DOHH2 (cell line): ENCODE measurements at regions not wholly inside any gene's neighbourhood (a gene's known extent, or its start where the extent isn't known, plus 50 kb on each side); places are given as distances from the start of the nearest gene placed in this dataset.

Experiments used
- H3F3A ChIP-seq: fragments of 200-600 bp; sonication (generic), shearing (Covaris generic); 2 replicates; pipeline ENCODE4 v1.6.0; 2016; ENCODE audit warnings: antibody characterized with exemption, mild to moderate bottlenecking; ENCODE audit not compliant: control insufficient read depth, insufficient read depth
- H3K27ac ChIP-seq: fragments of 200-600 bp; sonication (generic); 2 replicates; pipeline ENCODE4 v1.5.1; 2014; ENCODE audit warnings: low read depth, mild to moderate bottlenecking, low read length, moderate library complexity
- H3K27me3 ChIP-seq: fragments of 200-600 bp; sonication (generic); 2 replicates; pipeline ENCODE4 v1.6.1; 2014; ENCODE audit warnings: mild to moderate bottlenecking, low read length, mixed read lengths; ENCODE audit not compliant: control insufficient read depth
- H3K36me3 ChIP-seq: fragments of 200-600 bp; sonication (generic); 2 replicates; pipeline ENCODE4 v1.6.1; 2014; ENCODE audit warnings: mild to moderate bottlenecking, low read length, moderate library complexity, mixed read lengths; ENCODE audit not compliant: control insufficient read depth
- H3K4me1 ChIP-seq: fragments of 200-600 bp; sonication (generic); 2 replicates; pipeline ENCODE4 v1.6.1; 2014; ENCODE audit warnings: mild to moderate bottlenecking, low read length, mixed read lengths; ENCODE audit not compliant: control insufficient read depth
- H3K4me2 ChIP-seq: fragments of 200-600 bp; sonication (generic); 2 replicates; pipeline ENCODE4 v1.6.0; 2014; ENCODE audit warnings: mild to moderate bottlenecking, low read length, moderate library complexity
- H3K4me3 ChIP-seq: fragments of 200-600 bp; sonication (generic); 2 replicates; pipeline ENCODE4 v1.5.1; 2014; ENCODE audit warnings: mild to moderate bottlenecking, low read length, mixed read lengths
- H3K79me2 ChIP-seq: fragments of 200-600 bp; sonication (generic); 2 replicates; pipeline ENCODE4 v1.6.1; 2014; ENCODE audit warnings: mild to moderate bottlenecking, low read length, mixed read lengths; ENCODE audit not compliant: control insufficient read depth
- H3K9me2 ChIP-seq: fragments of 200-600 bp; sonication (generic); replicated peaks from 2 replicates; pipeline ENCODE4 v1.6.1; 2014; ENCODE audit warnings: mild to moderate bottlenecking, low read length, mixed read lengths; ENCODE audit not compliant: control insufficient read depth
- H3K9me3 ChIP-seq: fragments of 200-600 bp; sonication (generic); 2 replicates; pipeline ENCODE4 v1.6.1; 2014; ENCODE audit warnings: antibody characterized with exemption, low read length, mixed read lengths; ENCODE audit not compliant: control insufficient read depth, insufficient read depth
- H4K20me1 ChIP-seq: fragments of 200-600 bp; sonication (generic); 2 replicates; pipeline ENCODE4 v1.6.0; 2014; ENCODE audit warnings: low read depth, mild to moderate bottlenecking, antibody characterized with exemption, low read length, moderate library complexity; ENCODE audit not compliant: control insufficient read depth, insufficient read depth
- CTCF ChIP-seq: fragments of 200-600 bp; sonication (generic); IDR thresholded peaks from one replicate; pipeline ENCODE4 v1.5.1; 2014; ENCODE audit warnings: antibody characterized with exemption, mild to moderate bottlenecking, low read depth, low read length; ENCODE audit not compliant: poor library complexity, severe bottlenecking
- EZH2phosphoT487 ChIP-seq: fragments of 200-600 bp; sonication (generic); IDR thresholded peaks from 2 replicates; pipeline ENCODE4 v1.6.1; 2017; ENCODE audit warnings: borderline replicate concordance, mild to moderate bottlenecking, antibody characterized with exemption, low read length, moderate library complexity, mixed read lengths

- Histone ChIP-seq H3K4me3 (no peak overlapping the region), H3K79me2 (no peaks in the 10 kb centered on the region), H3K4me1 (no peaks in the 10 kb centered on the region), H3K27ac (no peak overlapping the region), H3K9me2 (no peaks in the 10 kb centered on the region), H3K4me2 (no peak overlapping the region), H3K9me3 (no peaks in the 10 kb centered on the region), H3K36me3 (no peaks in the 10 kb centered on the region), H3K27me3 (no peaks in the 10 kb centered on the region), H4K20me1 (no peaks in the 10 kb centered on the region), H3F3A (no peaks in the 10 kb centered on the region)
- no peak for TF ChIP-seq EZH2phosphoT487
- no peak for TF ChIP-seq CTCF
Measured at GRCh38 chr3:96750094-96750767, 64.2 kb upstream of the EPHA6 start.

- TF ChIP-seq CTCF (no peak), EZH2phosphoT487 (no peak)
- no peaks in the 10 kb centered on the region for H3K79me2 ChIP-seq
- no peaks in the 10 kb centered on the region for H3K9me3 ChIP-seq
- no peaks in the 10 kb centered on the region for H4K20me1 ChIP-seq
- no peaks in the 10 kb centered on the region for H3K27me3 ChIP-seq
- H3K9me2 ChIP-seq, result no peaks in the 10 kb centered on the region
- no peak overlapping the region for H3K4me3 ChIP-seq
- H3K4me2 ChIP-seq, result no peak overlapping the region
- H3K4me1 ChIP-seq, result no peaks in the 10 kb centered on the region
- H3K27ac ChIP-seq, result no peak overlapping the region
- no peaks in the 10 kb centered on the region for H3F3A ChIP-seq
- H3K36me3 ChIP-seq, result no peaks in the 10 kb centered on the region
Measured at GRCh38 chr3:96753124-96753523, 61.3 kb upstream of the EPHA6 start.

GRCh38 chr3:96754128-96754527 is 60.3 kb upstream of the EPHA6 start:
- Histone ChIP-seq H3K4me3 (no peak overlapping the region), H3K9me2 (no peaks in the 10 kb centered on the region), H3K27ac (no peak overlapping the region), H3K36me3 (no peaks in the 10 kb centered on the region), H3K4me2 (no peak overlapping the region), H3K4me1 (no peaks in the 10 kb centered on the region), H4K20me1 (no peaks in the 10 kb centered on the region), H3K9me3 (no peaks in the 10 kb centered on the region), H3K79me2 (no peaks in the 10 kb centered on the region), H3K27me3 (no peaks in the 10 kb centered on the region), H3F3A (no peaks in the 10 kb centered on the region)
- TF ChIP-seq CTCF (no peak), EZH2phosphoT487 (no peak)
